Cardiac septum (tissue), 1 donor: ENCODE measurements at regions not wholly inside any gene's neighbourhood (a gene's known extent, or its start where the extent isn't known, plus 50 kb on each side); places are given as distances from the start of the nearest gene placed in this dataset.
"Not testable (repeated sequence)": the region's sequence is repeated elsewhere in the genome, so short reads cannot be mapped to it uniquely, and the experiment has no call there.

Experiments
- DNase-seq: peaks from one replicate; pipeline ENCODE4 v3.0.0-alpha.2; 2020; ENCODE audit warnings: low spot score
- intact Hi-C: fragments of 100-400 bp; cut with DNase I; formaldehyde crosslinking; loops from one replicate; pipeline ENCODE4 v1.14.0; 2022
- donor health status: DM: no; HTN: no; CAD: no.

DNA sequence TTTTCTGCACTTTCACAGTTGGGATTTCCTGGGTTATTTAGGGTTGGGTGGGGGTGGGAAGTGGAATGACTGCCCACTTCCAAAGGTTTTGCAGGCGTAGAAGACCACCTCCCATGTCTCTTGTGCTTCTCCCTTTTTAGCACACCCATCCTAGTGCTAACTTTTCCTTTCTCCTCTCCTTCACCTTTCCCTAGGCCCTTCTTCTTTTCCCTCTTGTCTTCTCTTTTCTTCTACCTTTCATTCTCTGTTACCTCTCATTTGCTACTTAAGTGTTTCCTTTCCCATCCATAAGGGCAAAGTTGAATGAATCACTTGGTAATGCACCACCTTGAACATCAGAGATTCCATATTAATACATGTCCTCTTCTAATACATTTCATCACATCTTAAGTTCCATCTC lies 105.0 kb upstream of the ZNF184 start:
- intact Hi-C loops, result no loop called here

DNA sequence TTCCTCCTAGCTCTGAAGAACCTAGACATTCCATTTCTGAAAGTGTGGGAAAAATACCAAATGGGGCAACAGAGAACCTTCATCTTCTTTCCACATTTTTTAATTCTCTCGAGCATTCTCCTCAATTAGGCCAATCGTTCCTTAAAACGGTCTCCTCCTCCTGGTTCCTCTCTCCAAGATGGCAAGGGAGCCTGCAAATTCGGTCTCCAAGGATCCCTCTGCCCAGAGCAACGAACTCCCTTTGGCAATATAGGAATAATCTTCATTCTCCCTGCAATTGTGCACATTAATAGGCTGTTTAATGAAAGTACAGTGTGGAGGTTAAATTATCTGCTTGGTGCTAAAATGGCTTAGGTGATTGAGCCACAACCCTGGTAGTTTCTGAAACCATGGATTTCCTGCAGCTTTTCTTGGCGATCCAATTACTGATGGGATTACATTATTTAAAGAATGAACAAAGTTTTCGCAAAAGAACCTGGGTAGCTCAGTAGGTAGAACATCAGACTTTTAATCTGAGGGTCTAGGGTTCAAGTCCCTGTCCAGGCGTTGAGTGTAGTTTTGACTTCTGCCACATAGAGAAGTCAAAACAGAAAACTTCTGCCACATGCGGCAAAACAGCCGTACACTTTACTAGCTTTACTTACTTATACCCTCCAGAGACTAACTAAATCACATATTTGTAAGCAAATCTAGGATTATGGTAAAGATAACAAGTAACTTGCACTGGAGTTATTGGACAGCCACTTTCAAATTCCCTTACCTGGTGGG lies 102.9 kb upstream of the ZNF184 start:
- no peak for DNase-seq
- intact Hi-C loops, result no loop called here

More for the DNA sequence above, 105.0 kb upstream of the ZNF184 start:
- DNase-seq, result no peak

DNA sequence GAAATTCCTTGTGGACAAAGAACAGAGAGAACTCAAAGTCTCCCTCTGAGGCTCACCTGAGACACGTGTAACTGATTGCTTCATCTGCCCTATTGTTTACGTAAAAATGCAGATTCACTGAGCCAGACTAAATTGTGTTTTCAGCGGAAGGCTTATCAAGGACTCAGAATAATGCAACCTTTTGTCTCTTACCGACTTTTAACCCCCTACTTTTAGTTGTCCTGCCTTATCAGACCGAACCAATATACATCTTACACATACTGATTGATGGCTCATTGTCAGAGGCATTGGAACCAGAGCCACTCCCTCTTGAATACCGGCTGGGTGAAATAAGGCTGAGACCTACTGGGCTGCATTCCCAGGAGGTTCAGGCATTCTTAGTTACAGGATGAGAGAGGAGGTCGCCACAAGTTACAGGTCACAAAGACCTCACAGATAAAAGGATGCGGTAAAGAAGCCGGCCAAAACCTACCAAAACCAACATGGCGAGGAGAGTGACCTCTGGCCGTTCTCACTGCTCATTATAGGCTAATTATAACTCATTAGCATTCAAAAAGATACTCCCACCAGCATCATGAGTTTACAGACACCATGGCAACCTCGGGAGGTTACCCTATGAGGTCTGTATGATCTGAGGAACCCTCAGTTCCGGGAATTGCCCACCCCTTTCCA lies 95.5 kb upstream of the ZNF184 start:
- DNase-seq, result no peak
- intact Hi-C loops, result no loop called here

DNA sequence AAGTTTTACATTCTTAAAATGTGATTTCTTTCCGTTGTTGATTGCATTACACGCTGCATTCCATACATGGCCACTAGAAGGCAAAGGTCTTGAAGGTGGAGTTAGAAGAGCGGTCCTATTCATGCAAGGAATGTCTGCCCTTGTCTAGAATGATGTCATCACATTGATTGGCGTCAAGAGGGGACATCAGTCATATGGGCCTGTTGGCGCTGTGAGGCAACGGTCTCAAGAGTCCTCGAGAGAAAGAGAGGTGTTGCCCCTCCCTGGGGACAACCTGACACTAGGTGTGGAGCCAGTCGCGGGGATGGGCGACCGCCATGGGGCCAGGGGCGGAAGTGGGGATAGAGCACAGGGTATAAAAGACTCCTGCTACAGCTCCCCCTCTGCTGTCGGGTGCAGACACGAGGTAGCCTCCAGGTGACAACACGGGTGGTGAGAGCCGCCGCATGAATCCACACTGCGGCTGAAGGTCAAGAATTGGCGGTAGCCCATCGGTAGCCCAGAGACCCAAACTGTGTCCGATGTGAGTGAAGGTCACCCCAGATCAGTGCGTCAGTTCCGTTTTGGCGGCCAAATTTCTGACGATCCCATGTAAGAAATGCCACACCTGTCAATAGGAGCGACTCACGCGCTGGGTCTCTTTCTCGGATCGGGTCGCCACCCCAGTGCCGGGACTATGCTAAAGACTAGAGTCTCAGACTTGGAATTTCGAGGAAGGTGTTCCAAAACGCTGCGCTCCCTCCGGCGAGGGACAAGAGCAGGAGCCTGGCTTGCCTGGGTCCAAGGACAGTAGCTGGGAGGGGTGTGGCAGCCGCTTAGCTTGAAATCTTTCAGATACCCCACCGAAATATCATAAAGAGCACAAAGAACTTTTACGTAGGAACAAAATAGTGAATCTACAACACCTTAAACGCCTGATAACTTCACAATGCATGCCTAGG lies 93.2 kb upstream of the ZNF184 start:
- intact Hi-C loops, result no loop called here
- DNase-seq, result no peak

DNA sequence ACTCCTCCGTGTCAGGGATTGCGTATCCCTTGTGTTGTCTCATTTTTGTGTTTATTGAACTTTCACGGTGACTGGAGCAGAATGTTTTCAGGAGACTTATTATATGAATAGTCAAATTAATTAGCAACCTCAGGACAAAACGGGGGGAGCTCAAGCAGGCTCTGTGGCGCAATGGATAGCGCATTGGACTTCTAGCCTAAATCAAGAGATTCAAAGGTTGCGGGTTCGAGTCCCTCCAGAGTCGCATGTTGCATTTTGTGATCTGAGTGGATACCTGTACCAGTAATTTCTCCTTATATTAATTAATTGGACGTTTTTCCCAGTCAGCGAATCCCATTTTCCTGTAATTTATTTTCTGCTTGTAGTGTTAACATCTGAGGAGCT lies 89.1 kb upstream of the ZNF184 start:
- no peak for DNase-seq
- intact Hi-C loops, result no loop called here

DNA sequence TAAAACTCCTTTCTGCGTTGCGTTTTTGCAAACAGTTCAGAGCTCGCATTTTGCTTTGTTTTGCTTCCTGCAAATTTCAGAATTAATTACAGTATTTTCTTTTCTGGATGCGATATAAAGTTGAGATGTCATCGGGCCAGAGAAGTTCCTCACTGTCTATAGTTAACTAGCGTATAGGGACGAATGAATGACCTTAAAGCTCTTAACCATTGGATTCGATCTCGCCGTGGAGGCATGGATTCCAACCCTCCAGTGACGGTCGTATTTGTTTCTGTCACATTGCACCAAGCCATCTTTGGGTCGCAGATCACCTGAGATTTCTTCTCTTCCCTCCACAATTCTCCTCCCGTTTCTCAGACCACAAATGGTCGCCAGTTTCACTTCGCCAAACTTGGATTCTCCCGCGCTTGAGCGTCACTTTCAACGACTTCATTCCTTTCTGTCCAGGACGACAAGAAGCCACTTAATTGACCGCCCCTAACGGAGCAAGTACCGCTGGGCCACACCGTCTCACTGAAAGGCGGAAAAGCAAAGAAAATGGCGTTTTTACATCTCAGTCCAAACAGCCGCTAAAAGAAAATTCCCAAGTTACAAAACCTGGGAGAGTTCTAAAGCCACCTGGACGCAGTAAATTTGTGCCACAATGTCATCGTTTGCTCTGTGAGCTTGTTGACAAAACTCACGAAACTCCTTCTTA lies 85.3 kb upstream of the ZNF184 start:
- intact Hi-C loops, result no loop called here
- no peak for DNase-seq

DNA sequence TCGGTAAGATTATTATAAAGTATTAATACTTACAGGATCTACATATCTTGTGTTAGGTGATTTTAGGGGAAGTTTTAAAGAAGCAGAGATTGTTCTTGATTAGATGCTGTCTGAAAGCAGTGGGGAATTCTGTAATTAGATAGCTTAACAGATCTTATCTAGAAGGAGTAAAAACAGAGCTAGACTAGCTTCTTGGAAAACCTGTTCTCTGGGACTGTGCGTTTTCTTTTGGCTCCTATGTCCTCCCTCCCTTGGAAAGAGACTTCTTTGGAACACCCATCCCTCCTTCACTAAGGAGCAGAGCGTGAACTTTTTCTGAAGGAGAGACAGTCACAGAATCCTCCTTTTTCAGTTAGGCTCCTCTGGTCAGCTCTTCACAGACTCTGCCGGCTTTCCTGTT lies 83.5 kb upstream of the ZNF184 start:
- intact Hi-C loops, result no loop called here
- no peak for DNase-seq

DNA sequence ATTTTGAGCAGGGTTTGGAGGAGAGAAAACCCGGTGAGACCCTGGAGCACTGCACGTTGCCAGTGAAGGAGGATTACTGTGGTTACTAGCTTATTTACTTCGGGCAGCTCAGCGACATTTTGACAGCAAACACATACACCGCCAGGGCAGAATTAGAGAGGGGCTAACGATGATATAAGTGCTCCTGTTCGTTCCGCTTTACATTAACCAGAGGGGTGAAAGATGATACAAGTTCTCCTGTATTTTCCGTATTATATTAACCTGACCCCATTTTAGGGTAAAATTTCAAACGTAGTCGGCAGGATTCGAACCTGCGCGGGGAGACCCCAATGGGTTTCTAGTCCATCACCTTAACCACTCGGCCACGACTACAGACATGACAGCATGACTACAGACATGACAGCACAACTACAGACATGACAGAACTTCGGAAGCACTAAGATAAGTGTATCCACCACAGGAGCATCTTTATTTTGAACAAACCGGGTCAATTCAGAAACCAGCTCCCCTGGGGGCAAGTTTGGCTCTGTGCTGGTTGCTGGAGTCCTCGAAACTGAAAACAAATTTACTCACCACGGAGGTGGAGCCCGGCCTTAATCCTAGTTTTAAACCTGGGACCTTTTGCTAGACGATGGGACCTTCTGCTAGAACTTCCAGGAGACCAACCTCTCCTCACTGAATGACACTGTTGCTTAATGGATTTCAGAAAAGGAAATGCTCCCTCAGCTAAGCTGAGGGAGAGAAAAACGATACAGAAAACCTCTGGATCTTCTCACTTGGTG lies 80.4 kb upstream of the ZNF184 start:
- no peak for DNase-seq
- intact Hi-C loops, result no loop called here

DNA sequence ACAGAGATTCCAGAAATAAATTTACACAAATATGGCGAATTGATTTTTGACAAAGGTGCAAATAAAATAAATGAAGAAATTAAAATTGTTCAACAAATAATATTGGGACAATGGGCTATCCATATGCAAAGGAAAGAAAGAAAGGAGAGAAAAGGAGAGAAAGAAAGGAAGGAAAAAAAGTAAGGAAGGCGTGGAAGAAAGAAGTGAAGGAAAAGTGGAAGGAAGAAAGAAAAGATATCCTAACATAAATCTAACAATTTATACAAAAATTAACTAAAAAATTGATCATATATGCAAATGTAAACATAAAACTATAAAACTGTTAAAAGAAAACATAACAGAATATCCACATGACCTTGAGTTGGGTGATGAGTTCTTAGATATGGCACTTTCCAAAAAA lies 78.7 kb upstream of the ZNF184 start:
- intact Hi-C loops, result no loop called here
- no peak for DNase-seq

DNA sequence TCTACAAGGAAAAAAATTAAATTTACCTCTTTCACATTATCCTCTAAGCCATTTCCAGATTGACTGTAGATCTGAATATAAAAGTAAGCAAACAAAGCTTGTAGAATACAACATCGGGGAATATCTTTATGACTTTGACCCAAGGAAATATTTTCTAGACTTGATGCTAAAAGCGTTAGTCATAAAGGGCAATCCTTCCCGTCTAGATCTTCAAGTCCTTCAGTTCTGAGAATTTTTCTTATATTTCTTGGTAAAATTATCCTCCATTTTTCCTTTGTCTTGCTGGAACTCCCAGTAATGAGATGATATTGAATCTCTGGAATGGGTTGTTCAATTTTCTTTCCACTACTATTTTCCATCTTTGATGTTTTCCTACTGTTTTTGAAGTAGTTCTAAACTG lies 77.8 kb upstream of the ZNF184 start:
- intact Hi-C loops, result no loop called here
- DNase-seq, result no peak

DNA sequence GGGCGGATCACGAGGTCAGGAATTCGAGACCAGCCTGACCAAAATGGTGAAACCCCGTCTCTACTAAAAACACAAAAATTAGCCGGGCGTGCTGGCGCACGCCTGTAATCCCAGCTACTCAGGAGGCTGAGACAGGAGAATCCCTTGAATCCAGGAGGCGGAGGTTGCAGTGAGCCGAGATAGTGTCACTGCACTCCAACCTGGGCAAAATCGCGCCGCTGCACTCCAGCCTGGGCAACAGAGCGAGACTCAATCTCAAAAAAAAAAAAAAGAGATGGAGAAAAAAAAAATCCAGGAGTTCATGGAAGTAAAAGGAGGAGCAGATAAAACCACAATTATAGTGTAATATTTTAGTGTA lies 76.3 kb upstream of the ZNF184 start:
- intact Hi-C loops, DNase-seq: not testable (repeated sequence)

DNA sequence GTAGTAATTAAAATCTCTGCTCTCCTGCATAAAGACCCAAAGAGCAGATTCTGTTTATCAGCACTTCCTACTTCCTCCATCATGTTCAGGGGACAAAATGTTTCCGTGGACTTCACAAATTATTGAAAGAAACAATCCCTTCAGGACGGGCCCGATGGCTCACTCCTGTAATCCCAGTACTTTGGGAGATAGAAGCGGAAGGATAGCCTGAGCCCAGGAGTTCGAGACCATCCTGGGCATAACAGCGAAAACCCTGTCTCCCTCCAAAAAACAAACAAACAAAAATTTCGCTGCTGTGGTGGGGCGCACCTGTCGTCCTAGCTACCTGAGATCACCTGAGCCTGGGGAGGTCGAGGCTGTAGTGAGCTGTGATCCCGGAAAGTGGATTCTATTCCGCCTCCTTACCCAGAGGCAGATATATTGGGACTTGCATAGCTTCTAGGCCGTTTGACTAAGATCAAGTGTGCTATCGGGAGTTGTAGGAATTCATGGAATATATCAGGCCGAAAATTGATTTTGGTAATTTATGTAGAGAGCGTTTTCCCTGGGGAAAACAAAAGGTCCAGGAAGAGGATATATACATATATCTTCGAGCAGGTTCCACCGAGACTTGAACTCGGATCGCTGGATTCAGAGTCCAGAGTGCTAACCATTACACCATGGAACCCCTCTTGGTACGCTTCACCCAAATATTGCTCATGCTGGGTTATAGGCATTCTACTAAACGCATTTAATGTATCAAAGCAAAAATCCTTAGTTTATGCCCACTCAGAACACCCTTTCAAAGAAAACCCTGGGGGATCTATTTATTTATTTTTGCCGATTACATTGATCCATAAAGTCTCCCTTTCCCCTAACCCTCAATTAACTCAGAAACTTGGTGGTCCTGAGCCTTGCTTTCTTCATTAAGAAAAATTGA lies 74.5 kb upstream of the ZNF184 start:
- intact Hi-C loops, result no loop called here
- no peak for DNase-seq

DNA sequence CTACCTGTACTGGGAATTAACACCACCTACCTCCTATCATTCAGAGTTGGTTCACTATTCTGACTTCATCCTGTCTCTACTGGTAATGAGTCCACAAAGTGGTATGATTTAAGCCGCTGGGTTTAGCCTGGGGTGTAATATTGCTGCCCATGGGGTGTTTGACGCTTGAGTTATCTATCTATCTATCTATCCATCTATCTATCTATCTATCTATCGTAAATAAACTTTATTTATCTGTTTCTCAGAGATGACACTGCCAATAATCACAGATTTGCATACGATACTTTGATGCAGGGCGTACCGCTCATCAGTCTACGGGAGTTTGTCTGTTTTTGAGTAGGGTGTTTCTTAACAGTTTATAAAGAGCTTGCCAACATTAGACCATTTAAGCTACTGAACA lies 73.6 kb upstream of the ZNF184 start:
- intact Hi-C loops, result no loop called here
- DNase-seq, result no peak

DNA sequence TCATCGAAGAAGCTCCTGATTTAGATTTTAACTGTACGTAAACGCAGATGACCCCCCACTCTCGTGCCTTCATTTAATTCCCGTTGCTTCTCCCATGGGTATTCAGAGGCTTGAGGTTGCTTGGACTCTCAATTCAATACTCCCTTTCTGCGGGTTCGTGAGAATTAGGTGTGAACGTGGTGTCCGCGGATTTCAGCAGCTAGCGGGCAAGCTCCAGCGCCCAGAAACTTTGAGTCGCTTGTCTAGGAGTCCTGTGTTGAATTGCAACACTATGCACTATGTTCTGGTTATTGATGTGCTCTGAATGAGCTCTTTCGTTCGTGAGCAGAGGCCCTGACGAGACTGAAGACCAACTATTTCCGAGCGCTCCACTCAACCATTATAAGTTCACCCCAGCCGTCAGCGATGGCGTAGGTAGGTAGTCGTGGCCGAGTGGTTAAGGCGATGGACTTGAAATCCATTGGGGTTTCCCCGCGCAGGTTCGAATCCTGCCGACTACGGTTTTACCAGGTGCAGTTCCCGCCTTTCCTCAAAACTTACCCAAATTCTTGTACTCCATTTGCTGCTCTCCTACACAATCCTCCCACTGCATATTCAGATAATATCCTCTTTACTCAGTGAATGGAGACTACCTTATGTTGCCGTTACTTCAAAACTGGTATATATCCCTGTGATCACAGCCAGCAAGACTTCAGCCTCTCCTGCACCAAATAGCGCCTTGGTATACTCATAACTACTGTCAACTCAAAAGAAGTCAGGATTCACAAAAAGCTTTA lies 72.6 kb upstream of the ZNF184 start:
- intact Hi-C loops, result no loop called here
- DNase-seq, result no peak

DNA sequence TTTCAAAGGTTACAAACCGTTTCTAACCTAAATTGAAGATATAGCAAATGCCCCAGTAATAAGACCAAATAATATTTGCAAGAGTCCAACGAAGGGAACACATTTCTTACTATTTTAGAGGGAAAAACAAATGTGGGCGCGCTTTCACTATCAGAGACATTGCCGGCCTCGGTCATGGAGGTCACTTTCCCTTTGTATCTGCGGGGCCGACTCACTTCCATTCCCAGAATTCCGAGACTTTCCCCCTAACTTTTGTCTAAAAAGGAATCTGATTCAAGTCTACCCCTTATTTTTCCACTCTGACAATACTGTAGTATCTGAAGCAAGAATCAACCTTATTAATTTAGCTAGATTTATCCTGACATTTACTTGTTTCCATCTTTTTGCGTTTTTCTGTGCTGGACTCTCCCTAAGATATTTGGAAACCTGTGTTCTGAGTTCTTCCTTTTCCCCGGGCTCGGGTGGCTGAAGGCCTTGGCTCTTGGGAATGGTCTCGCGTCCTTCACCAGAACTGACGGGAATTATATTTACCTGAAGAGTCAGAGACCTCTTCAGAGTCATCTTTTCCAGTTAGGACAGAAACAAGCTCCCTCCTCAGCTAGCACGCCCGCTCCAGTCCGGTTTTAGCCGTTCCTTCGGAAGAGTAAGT lies 71.8 kb upstream of the ZNF184 start:
- intact Hi-C loops, result no loop called here
- no peak for DNase-seq

DNA sequence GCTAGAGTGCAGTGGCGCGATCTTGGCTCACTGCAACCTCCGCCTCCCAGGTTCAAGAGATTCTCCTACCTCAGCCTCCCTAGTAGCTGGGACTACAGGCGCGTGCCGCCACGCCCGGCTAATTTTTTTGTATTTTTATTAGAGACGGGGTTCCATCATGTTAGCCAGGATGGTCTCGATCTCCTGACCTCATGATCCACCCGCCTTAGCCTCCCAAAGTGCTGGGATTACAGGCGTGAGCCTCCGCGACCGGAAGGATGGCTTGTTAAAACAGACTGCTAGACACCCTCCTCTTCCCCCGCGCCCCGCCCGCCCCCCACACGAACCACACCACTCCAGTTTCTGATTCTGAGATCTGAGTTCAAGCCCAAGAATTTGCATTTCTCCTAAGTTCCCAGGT lies 71.2 kb upstream of the ZNF184 start:
- DNase-seq, intact Hi-C loops: not testable (repeated sequence)

DNA sequence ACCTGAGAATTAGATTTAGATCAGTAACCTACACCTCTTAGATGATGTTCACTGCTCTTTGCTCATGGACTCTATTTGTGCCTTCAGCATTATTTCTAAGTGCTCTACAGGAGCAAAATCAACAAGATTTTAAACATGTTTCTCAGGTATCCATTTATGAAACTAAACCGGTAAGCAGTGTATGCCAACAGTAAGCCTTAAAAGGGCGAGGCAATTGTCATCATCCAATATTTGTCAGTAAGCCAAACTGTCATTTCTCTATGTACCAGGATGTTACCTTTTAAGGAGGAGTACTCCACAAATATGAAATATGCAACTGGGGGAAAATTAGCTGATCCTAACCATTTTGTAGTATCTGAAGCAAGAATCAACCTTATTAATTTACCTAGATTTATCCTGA lies 69.6 kb upstream of the ZNF184 start:
- intact Hi-C loops, result no loop called here
- no peak for DNase-seq
